Endothelial cell (in vitro differentiated cells): ENCODE measurements at regions not wholly inside any gene's neighbourhood (a gene's known extent, or its start where the extent isn't known, plus 50 kb on each side); places are given as distances from the start of the nearest gene placed in this dataset.

Experiments used
- DNase-seq: peaks from one replicate; pipeline ENCODE4 v3.0.0; 2021; ENCODE audit warnings: low spot score
- H3K27ac Mint-ChIP-seq: one replicate; pipeline ENCODE4 v1.8.0; 2021; ENCODE audit warnings: mixed read lengths, inconsistent platforms; ENCODE audit not compliant: unreplicated experiment
- H3K27me3 Mint-ChIP-seq: one replicate; pipeline ENCODE4 v1.8.0; 2021; ENCODE audit warnings: mild to moderate bottlenecking, moderate library complexity, mixed read lengths, inconsistent platforms; ENCODE audit not compliant: unreplicated experiment
- H3K36me3 Mint-ChIP-seq: one replicate; pipeline ENCODE4 v1.8.0; 2021; ENCODE audit warnings: mild to moderate bottlenecking, low read depth, mixed read lengths, inconsistent platforms; ENCODE audit not compliant: unreplicated experiment
- H3K4me1 Mint-ChIP-seq: one replicate; pipeline ENCODE4 v1.8.0; 2021; ENCODE audit warnings: mild to moderate bottlenecking, mixed read lengths, inconsistent platforms; ENCODE audit not compliant: unreplicated experiment
- H3K4me3 Mint-ChIP-seq: one replicate; pipeline ENCODE4 v1.8.0; 2021; ENCODE audit warnings: mild to moderate bottlenecking, mixed read lengths, inconsistent platforms; ENCODE audit not compliant: unreplicated experiment
- H3K9me3 Mint-ChIP-seq: one replicate; pipeline ENCODE4 v1.8.0; 2021; ENCODE audit warnings: mixed read lengths, inconsistent platforms; ENCODE audit not compliant: unreplicated experiment
- TF ChIP-seq, protein P1 (sequence below): fragments of 200-600 bp; sonication (generic); IDR thresholded peaks from one replicate; pipeline ENCODE4 v1.5.0; 2021; ENCODE audit warnings: antibody characterized with exemption; ENCODE audit not compliant: unreplicated experiment

DNA sequence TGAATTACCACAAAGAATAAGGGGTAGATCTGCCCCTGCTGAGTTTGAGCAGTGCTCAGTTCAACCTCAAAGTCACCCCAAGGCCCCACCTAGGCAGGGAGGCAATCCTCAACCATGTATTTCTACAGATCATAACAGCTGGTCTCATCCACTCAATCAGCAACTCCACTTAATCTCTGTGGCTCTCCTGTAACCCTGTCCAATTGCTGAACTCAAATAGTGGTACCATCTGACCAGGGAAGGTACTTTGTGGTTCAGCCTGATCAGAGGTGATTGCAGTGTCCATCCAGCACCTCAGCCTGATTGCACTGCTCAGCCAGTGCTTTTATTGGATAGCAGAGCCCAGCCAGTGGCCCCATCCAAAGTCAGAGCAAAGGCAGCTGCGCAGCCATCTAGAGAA lies 91.0 kb upstream of the SLC4A10 start:
- Mint-ChIP-seq H3K9me3 (no peaks in the 10 kb centered on the region), H3K36me3 (no peaks in the 10 kb centered on the region), H3K4me3 (no peak overlapping the region), H3K27ac (no peak overlapping the region), H3K27me3 (no peaks in the 10 kb centered on the region), H3K4me1 (no peaks in the 10 kb centered on the region)
- no peak for DNase-seq
- TF ChIP-seq, protein P1, sequence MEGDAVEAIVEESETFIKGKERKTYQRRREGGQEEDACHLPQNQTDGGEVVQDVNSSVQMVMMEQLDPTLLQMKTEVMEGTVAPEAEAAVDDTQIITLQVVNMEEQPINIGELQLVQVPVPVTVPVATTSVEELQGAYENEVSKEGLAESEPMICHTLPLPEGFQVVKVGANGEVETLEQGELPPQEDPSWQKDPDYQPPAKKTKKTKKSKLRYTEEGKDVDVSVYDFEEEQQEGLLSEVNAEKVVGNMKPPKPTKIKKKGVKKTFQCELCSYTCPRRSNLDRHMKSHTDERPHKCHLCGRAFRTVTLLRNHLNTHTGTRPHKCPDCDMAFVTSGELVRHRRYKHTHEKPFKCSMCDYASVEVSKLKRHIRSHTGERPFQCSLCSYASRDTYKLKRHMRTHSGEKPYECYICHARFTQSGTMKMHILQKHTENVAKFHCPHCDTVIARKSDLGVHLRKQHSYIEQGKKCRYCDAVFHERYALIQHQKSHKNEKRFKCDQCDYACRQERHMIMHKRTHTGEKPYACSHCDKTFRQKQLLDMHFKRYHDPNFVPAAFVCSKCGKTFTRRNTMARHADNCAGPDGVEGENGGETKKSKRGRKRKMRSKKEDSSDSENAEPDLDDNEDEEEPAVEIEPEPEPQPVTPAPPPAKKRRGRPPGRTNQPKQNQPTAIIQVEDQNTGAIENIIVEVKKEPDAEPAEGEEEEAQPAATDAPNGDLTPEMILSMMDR, result no peak

DNA sequence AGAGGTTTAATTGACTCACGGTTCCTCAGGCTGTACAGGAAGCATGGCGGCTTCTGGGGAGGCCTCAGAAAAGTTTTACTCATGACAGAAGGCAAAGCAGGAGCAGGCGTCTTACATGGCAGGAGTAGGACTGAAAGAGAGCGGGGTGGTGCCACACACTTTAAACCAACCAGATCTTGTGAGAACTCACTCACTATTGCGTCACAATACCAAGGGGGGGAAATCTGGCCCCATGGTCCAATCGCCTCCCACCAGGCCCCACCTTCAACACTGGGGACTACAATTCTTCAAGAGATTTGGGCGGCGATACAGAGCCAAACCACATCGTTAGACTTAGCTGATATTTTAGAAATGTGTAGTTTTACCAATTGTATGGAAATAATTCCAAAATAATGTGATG lies 77.6 kb upstream of the SLC4A10 start:
- H3K4me3 Mint-ChIP-seq, result no peak overlapping the region
- no peaks in the 10 kb centered on the region for H3K27me3 Mint-ChIP-seq
- DNase-seq, result no peak
- no peaks in the 10 kb centered on the region for H3K36me3 Mint-ChIP-seq
- H3K27ac Mint-ChIP-seq, result no peak overlapping the region
- H3K4me1 Mint-ChIP-seq, result no peaks in the 10 kb centered on the region
- H3K9me3 Mint-ChIP-seq, result no peaks in the 10 kb centered on the region
- TF ChIP-seq, protein P1, result no peak

DNA sequence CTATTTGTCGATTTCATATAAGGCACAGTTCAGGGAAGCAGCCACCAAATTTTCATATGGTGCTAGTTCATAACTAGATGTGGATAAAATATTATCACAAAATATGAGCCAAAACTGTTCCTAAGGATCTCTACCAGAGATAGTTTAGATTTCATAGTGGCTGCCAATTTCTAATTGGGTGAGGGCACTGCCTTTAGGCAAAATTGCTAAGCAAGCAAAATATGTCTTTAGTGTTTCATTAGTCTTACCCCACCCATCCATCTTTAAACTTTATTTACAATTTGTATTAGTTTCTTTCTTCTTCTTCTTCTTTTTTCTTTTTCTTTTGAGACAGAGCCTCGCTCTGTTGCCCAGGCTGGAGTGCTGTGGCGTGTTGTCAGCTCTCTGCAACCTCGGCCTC lies 77.1 kb upstream of the SLC4A10 start:
- TF ChIP-seq, protein P1, result no peak
- Mint-ChIP-seq H3K27me3 (no peaks in the 10 kb centered on the region), H3K27ac (no peak overlapping the region), H3K9me3 (no peaks in the 10 kb centered on the region), H3K4me1 (no peaks in the 10 kb centered on the region), H3K4me3 (no peak overlapping the region), H3K36me3 (no peaks in the 10 kb centered on the region)
- no peak for DNase-seq

DNA sequence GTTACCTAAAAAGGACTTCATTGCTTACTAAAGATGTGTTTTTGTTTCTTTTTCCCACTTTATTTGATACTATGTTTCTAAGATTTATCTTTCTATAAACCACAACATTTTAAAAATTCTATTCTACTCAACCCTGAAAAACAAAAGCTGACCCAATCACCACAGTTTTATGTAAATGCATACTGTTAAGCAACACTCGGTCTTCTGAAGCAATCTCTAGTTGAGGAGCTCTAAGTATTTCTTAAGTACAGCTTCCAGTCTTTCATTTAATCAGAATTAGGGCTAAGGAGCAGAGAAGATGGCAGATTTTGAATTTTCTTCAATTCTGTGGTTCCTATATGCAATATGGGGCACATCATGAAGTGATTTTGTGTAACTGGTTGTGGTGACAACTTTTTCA lies 72.2 kb upstream of the SLC4A10 start:
- Mint-ChIP-seq H3K9me3 (no peaks in the 10 kb centered on the region), H3K36me3 (no peaks in the 10 kb centered on the region), H3K4me1 (peaks cover 6% of the 10 kb centered on the region), H3K4me3 (no peak overlapping the region), H3K27ac (no peak overlapping the region), H3K27me3 (no peaks in the 10 kb centered on the region)
- DNase-seq, result no peak
- TF ChIP-seq, protein P1, result no peak

DNA sequence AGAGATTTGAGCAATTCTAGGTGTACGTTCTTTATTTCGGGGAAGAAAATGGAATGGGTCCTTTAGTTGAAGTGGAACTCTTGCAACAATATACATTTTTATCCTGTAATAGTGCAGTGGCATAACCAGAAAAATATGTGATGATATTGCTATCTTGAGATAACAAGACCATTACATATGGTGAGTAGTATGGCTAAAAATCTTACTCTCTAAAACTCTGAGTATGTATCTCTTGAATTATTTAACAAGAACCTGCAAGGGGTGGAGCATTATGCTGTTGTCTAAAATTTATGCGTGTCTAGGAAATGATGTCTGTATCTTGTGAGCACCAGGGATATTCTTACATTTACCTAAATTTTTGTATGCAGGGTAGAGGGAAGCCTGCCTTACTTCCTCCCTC lies 68.4 kb upstream of the SLC4A10 start:
- Mint-ChIP-seq H3K36me3 (no peaks in the 10 kb centered on the region), H3K9me3 (no peaks in the 10 kb centered on the region)
- DNase-seq, result no peak

More for the DNA sequence above, 68.4 kb upstream of the SLC4A10 start:
- Mint-ChIP-seq H3K4me1 (peaks cover 6% of the 10 kb centered on the region), H3K4me3 (no peak overlapping the region), H3K27me3 (peaks cover 1% of the 10 kb centered on the region), H3K27ac (no peak overlapping the region)
- TF ChIP-seq, protein P1, result no peak
